ENCODE measurements at regions not wholly inside any gene's neighbourhood (a gene's known extent, or its start where the extent isn't known, plus 50 kb on each side); places are given as distances from the start of the nearest gene placed in this dataset.

DNA sequence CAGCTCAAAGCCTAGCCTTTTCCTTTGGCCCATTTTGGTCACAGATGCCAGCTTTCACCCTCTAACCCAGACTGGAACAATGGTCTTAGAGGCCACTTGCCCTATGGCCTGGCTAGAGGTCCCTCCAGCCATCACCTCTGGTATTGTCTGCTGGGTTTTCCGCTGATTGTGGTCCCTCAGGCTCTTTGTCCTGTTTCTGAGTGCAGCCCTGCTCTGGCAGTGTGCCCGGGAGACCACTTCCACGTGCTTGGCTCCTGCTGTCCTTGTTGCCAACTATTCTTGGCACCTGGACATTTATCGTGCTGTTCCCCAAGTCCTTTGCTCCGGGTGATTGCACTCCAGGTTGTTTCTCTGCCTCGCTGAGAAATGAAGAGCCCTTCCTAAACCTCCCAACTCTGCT, 53.3 kb upstream of the FAM180A start (continued):
- TF ChIP-seq CHD1 (IDR thresholded peaks at IDR 0.05; ENCODE audit: low read depth, low read length) (no peak), NANOG (IDR thresholded peaks at IDR 0.05; ENCODE audit: insufficient read depth, low read depth, low read length, poor library complexity, severe bottlenecking) (no peak)
- TF ChIP-seq, protein P1, sequence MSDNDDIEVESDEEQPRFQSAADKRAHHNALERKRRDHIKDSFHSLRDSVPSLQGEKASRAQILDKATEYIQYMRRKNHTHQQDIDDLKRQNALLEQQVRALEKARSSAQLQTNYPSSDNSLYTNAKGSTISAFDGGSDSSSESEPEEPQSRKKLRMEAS (IDR thresholded peaks at IDR 0.05), result no peak

All from H1 (cell line).